Fibroblast of mammary gland (primary cell): ENCODE measurements at regions not wholly inside any gene's neighbourhood (a gene's known extent, or its start where the extent isn't known, plus 50 kb on each side); places are given as distances from the start of the nearest gene placed in this dataset.

ENCODE experiments used
- DNase-seq: peaks from one replicate; pipeline ENCODE4 v3.0.0-alpha.2; 2010; ENCODE audit warnings: low read depth
- H3K4me3 ChIP-seq: 2 replicates; pipeline ENCODE4 v1.5.1; 2011; ENCODE audit warnings: low read depth, mild to moderate bottlenecking, low read length, moderate library complexity; ENCODE audit not compliant: control insufficient read depth
- TF ChIP-seq, protein P1 (sequence below): conservative IDR thresholded peaks from 2 replicates; pipeline ENCODE4 v1.5.1; 2011; ENCODE audit warnings: low read depth, low read length, inconsistent platforms; ENCODE audit not compliant: control insufficient read depth, insufficient read depth

- H3K4me3 ChIP-seq = no peak overlapping the region
- TF ChIP-seq, protein P1, sequence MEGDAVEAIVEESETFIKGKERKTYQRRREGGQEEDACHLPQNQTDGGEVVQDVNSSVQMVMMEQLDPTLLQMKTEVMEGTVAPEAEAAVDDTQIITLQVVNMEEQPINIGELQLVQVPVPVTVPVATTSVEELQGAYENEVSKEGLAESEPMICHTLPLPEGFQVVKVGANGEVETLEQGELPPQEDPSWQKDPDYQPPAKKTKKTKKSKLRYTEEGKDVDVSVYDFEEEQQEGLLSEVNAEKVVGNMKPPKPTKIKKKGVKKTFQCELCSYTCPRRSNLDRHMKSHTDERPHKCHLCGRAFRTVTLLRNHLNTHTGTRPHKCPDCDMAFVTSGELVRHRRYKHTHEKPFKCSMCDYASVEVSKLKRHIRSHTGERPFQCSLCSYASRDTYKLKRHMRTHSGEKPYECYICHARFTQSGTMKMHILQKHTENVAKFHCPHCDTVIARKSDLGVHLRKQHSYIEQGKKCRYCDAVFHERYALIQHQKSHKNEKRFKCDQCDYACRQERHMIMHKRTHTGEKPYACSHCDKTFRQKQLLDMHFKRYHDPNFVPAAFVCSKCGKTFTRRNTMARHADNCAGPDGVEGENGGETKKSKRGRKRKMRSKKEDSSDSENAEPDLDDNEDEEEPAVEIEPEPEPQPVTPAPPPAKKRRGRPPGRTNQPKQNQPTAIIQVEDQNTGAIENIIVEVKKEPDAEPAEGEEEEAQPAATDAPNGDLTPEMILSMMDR = no peak
- no peak for DNase-seq
These were observed 383.7 kb downstream of the DMAC1 start for GRCh38 chr9:7415836-7416235.

- no peak overlapping the region for H3K4me3 ChIP-seq
- DNase-seq = no peak
- TF ChIP-seq, protein P1 = no peak
These were observed 390.7 kb downstream of the DMAC1 start for GRCh38 chr9:7408845-7409244.

DNA sequence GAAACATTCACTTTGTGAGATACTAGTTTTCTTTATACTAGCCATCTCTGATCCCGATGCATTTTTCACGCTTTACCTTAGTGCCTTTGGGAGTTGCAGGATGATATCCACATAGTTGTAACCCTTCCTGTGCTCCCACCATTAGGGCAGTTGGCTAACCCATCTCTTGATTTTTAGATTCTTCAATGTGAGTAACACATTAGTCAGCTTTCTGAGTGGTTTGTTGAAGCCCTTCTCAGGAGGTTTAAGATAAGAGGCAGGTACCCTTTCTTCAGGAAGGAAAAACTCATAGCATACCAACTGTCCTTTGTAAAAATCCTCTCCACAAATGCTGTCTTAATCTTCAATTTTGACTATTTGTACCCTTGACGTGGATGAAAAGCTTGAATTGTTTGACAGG is 392.3 kb downstream of the DMAC1 start:
- H3K4me3 ChIP-seq = no peak overlapping the region
- DNase-seq = no peak
- TF ChIP-seq, protein P1 = no peak

DNA sequence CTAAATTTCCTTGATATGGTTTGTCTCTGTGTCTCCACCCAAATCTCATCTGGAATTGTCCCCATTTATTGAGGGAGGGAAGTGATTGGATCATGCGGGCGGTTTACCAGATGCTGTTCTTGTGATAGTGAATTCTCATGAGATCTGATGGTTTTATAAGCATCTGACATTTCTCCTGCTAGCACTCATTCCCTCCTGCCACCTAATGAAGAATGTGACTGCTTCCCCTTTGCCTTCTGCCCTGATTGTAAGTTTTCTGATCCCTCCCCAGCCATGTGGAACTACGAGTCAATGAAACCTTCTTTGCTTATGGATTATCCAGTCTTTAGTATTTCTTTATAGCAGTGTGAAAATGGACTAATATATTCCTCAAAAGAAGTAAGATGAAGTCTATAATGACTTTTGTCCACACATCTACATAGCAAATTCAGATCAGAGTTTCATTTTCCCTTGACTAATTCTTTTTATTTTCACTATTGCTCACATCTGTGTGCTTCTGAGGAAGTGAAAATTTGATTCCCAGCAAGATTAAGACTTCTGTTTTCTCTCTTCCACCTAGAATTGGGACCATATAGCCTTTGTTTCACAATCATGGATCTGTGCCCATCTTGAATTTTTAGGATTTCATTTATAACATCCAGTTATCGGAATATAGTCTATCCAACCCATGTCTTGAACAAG is 393.5 kb downstream of the DMAC1 start:
- TF ChIP-seq, protein P1 = no peak
- H3K4me3 ChIP-seq = no peak overlapping the region
- no peak for DNase-seq

DNA sequence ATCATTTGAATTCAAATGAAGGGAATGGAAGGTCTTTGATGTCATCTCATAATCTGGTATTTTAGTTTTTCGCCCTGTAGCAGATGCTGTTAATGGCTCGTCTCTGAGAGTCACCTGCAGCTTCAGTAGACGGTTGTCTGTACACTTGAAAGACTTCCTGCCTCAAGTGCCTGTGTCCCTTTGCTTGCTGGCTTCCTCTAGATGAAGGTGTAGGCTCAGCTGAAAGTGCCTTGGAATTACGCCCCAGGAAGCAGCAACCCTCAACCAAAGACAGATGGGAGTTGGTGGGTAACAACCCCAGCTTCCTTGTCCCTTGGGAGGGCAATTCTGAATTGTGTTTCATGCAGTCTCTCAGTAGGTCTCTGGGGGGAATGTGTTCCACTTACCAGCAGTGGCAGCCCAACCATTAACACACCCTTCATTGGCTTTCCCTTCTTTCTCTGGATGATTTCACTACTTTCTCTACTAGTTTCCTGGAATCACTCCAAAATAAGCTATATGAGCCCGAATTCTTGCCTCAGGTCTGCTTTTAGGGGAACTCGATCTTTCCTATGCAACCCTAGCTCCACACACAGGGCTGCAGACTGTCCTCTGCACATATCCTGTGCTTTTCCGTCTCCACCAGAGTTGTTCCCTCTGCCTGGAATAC is 395.6 kb downstream of the DMAC1 start:
- DNase-seq = no peak
- TF ChIP-seq, protein P1 = no peak
- no peak overlapping the region for H3K4me3 ChIP-seq

DNA sequence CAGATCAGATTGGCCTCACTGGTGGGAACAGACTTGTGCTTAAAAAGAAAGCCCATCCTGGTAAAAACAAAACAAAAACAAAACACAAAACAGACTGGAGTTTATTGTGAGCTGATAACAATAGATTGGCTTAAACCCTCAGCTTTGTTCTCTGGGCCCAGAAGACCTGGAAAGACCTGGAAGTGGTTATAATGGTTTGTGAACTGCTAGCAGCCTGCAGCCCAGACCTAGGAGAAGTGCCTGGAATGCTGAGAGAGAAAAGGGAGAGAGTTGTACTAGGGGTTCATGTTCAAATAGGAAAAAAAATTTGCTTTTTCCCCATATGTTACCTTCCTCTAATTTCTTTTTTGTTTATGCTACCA is 396.6 kb downstream of the DMAC1 start:
- no peak overlapping the region for H3K4me3 ChIP-seq
- DNase-seq = no peak
- TF ChIP-seq, protein P1 = no peak
